WTC11 (cell line): ENCODE measurements at regions not wholly inside any gene's neighbourhood (a gene's known extent, or its start where the extent isn't known, plus 50 kb on each side); places are given as distances from the start of the nearest gene placed in this dataset.

ENCODE experiments used
- ATAC-seq: fragments of 200-7000 bp; cut with Tn5 transposase; 2 replicates; pipeline ENCODE4 v1.10.0; 2021; ENCODE audit warnings: mild to moderate bottlenecking, moderate library complexity
- CTCF ChIA-PET: fragments of 300-600 bp; sonication (Branson Sonifier 250); formaldehyde crosslinking; loops from one replicate; lab custom pipeline; 2021; ENCODE audit warnings: antibody characterized with exemption; lab: Charles Lee
- POLR2A ChIA-PET: fragments of 350-600 bp; sonication (Branson Sonifier 250); formaldehyde crosslinking; loops from one replicate; lab custom pipeline; 2021; ENCODE audit warnings: antibody characterized with exemption; lab: Charles Lee
- DNase-seq: peaks from one replicate; pipeline ENCODE4 v3.0.0; 2021; ENCODE audit warnings: low spot score
- H3K27ac Mint-ChIP-seq: 2 replicates; pipeline ENCODE4 v1.8.0; 2021; ENCODE audit warnings: mixed read lengths
- H3K27me3 Mint-ChIP-seq: 2 replicates; pipeline ENCODE4 v1.8.0; 2021; ENCODE audit warnings: low read depth, mild to moderate bottlenecking, moderate library complexity, mixed read lengths
- H3K36me3 Mint-ChIP-seq: 2 replicates; pipeline ENCODE4 v1.8.0; 2021; ENCODE audit warnings: mixed read lengths
- H3K4me1 Mint-ChIP-seq: 2 replicates; pipeline ENCODE4 v1.8.0; 2022; ENCODE audit warnings: mixed read lengths
- H3K4me3 Mint-ChIP-seq: 2 replicates; pipeline ENCODE4 v1.8.0; 2021; ENCODE audit warnings: mild to moderate bottlenecking, moderate library complexity, mixed read lengths
- H3K9me3 Mint-ChIP-seq: 2 replicates; pipeline ENCODE4 v1.8.0; 2021; ENCODE audit warnings: mixed read lengths
- CBFB ChIP-seq: sonication (generic); formaldehyde crosslinking; IDR thresholded peaks from 2 replicates; pipeline ENCODE4 v1.8.1; 2022; ENCODE audit warnings: mild to moderate bottlenecking, low read depth, missing genetic modification reagents
- ELF4 ChIP-seq: sonication (generic); formaldehyde crosslinking; IDR thresholded peaks from 2 replicates; pipeline ENCODE4 v1.8.1; 2022; ENCODE audit warnings: low read depth, mild to moderate bottlenecking, moderate library complexity, missing genetic modification reagents
- EMX1 ChIP-seq: fragments of 250-450 bp; sonication (Bioruptor Pico); IDR thresholded peaks from 2 replicates; pipeline ENCODE4 v1.8.0; 2021; ENCODE audit warnings: mild to moderate bottlenecking
- ESRRA ChIP-seq: sonication (generic); formaldehyde crosslinking; IDR thresholded peaks from 2 replicates; pipeline ENCODE4 v1.8.1; 2022; ENCODE audit warnings: mild to moderate bottlenecking, missing genetic modification reagents, borderline replicate concordance
- ETV6 ChIP-seq: sonication (generic); formaldehyde crosslinking; IDR thresholded peaks from 2 replicates; pipeline ENCODE4 v1.8.1; 2022; ENCODE audit warnings: mild to moderate bottlenecking, missing genetic modification reagents
- FOXK1 ChIP-seq: sonication (generic); formaldehyde crosslinking; IDR thresholded peaks from 2 replicates; pipeline ENCODE4 v1.8.0; 2022; ENCODE audit warnings: mild to moderate bottlenecking, moderate library complexity, missing genetic modification reagents
- GRHL2 ChIP-seq: fragments of 250-450 bp; sonication (Bioruptor Pico); IDR thresholded peaks from 2 replicates; pipeline ENCODE4 v1.8.0; 2022; ENCODE audit warnings: mild to moderate bottlenecking, moderate library complexity; ENCODE audit not compliant: insufficient replicate concordance, severe bottlenecking
- KAT7 ChIP-seq: sonication (generic); formaldehyde crosslinking; IDR thresholded peaks from 2 replicates; pipeline ENCODE4 v1.8.1; 2023; ENCODE audit warnings: missing genetic modification reagents, mild to moderate bottlenecking, borderline replicate concordance
- NR2C2 ChIP-seq: sonication (generic); formaldehyde crosslinking; IDR thresholded peaks from 2 replicates; pipeline ENCODE4 v1.8.0; 2022; ENCODE audit warnings: mild to moderate bottlenecking, missing genetic modification reagents
- NR3C1 ChIP-seq: sonication (generic); formaldehyde crosslinking; conservative IDR thresholded peaks from 2 replicates; pipeline ENCODE4 v1.8.1; 2023; ENCODE audit warnings: low read depth, mild to moderate bottlenecking, missing genetic modification reagents
- TCF7 ChIP-seq: sonication (generic); formaldehyde crosslinking; IDR thresholded peaks from 2 replicates; pipeline ENCODE4 v1.8.0; 2022; ENCODE audit warnings: mild to moderate bottlenecking, low read depth, missing genetic modification reagents, moderate library complexity
- TEAD4 ChIP-seq: sonication (generic); formaldehyde crosslinking; IDR thresholded peaks from 2 replicates; pipeline ENCODE4 v1.8.0; 2022; ENCODE audit warnings: mild to moderate bottlenecking, missing genetic modification reagents
- ZNF232 ChIP-seq: sonication (generic); formaldehyde crosslinking; IDR thresholded peaks from 2 replicates; pipeline ENCODE4 v1.8.0; 2022; ENCODE audit warnings: mild to moderate bottlenecking, missing genetic modification reagents
- ZNF416 ChIP-seq: fragments of 250-450 bp; sonication (Bioruptor Pico); IDR thresholded peaks from 2 replicates; pipeline ENCODE4 v1.9.0; 2021; ENCODE audit warnings: mild to moderate bottlenecking, inconsistent platforms
- ZNF671 ChIP-seq: fragments of 250-450 bp; sonication (Bioruptor Pico); IDR thresholded peaks from 2 replicates; pipeline ENCODE4 v1.8.0; 2021; ENCODE audit warnings: mild to moderate bottlenecking
- TF ChIP-seq, protein P1 (sequence below): sonication (generic); formaldehyde crosslinking; IDR thresholded peaks from 2 replicates; pipeline ENCODE4 v1.8.1; 2022; ENCODE audit warnings: mild to moderate bottlenecking, missing genetic modification reagents, moderate library complexity, borderline replicate concordance
- TF ChIP-seq, protein P2 (sequence below): sonication (generic); formaldehyde crosslinking; IDR thresholded peaks from 2 replicates; pipeline ENCODE4 v1.8.1; 2023; ENCODE audit warnings: mild to moderate bottlenecking, missing genetic modification reagents
- TF ChIP-seq, protein P3 (sequence below): sonication (generic); formaldehyde crosslinking; IDR thresholded peaks from 2 replicates; pipeline ENCODE4 v1.8.0; 2022; ENCODE audit warnings: mild to moderate bottlenecking, missing genetic modification reagents
- TF ChIP-seq, protein P4 (sequence below): fragments of 250-450 bp; sonication (Bioruptor Pico); IDR thresholded peaks from 2 replicates; pipeline ENCODE4 v1.8.0; 2021; ENCODE audit warnings: mild to moderate bottlenecking
- TF ChIP-seq, protein P5 (sequence below): sonication (generic); formaldehyde crosslinking; IDR thresholded peaks from 2 replicates; pipeline ENCODE4 v1.8.1; 2023; ENCODE audit warnings: mild to moderate bottlenecking, missing genetic modification reagents, moderate library complexity
- TF ChIP-seq, protein P6 (sequence below): sonication (generic); formaldehyde crosslinking; IDR thresholded peaks from 2 replicates; pipeline ENCODE4 v1.8.0; 2022; ENCODE audit warnings: mild to moderate bottlenecking, missing genetic modification reagents
- TF ChIP-seq, protein P7 (sequence below): sonication (generic); formaldehyde crosslinking; IDR thresholded peaks from 2 replicates; pipeline ENCODE4 v1.8.0; 2022; ENCODE audit warnings: missing genetic modification reagents

DNA sequence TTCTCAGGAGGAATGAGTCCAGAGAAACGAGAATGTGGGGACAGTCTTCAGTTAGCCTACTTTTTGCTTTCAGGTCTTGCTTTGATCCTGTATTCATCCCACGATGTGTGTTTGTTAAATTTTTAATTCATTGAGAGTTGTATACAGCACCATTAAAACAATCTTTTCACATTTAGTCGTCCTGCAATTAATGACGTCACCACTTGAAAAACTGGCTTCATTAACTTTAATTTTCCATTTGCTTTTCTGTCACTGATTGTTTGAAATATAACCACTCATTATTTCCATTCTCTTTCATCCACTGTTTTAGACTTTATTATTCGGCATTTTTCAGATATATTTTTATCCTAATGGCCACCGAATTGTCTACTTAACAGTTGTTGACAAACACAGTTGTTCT is 146.9 kb downstream of the TFEC start:
- Mint-ChIP-seq H3K4me3 (no peak overlapping the region), H3K36me3 (no peaks in the 10 kb centered on the region), H3K9me3 (peaks cover 7% of the 10 kb centered on the region), H3K27me3 (no peaks in the 10 kb centered on the region), H3K4me1 (0 out of 2 replicates have a peak, but pooled peaks cover 3% of the 10 kb centered on the region), H3K27ac (no peak overlapping the region)
- no peak for TF ChIP-seq ESRRA (CRISPR knock-in tag)
- TF ChIP-seq, protein P1, sequence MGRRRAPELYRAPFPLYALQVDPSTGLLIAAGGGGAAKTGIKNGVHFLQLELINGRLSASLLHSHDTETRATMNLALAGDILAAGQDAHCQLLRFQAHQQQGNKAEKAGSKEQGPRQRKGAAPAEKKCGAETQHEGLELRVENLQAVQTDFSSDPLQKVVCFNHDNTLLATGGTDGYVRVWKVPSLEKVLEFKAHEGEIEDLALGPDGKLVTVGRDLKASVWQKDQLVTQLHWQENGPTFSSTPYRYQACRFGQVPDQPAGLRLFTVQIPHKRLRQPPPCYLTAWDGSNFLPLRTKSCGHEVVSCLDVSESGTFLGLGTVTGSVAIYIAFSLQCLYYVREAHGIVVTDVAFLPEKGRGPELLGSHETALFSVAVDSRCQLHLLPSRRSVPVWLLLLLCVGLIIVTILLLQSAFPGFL (CRISPR knock-in tag): no peak
- TF ChIP-seq EMX1 (CRISPR knock-in tag): no peak
- TF ChIP-seq NR2C2 (CRISPR knock-in tag): no peak
- TF ChIP-seq, protein P2, sequence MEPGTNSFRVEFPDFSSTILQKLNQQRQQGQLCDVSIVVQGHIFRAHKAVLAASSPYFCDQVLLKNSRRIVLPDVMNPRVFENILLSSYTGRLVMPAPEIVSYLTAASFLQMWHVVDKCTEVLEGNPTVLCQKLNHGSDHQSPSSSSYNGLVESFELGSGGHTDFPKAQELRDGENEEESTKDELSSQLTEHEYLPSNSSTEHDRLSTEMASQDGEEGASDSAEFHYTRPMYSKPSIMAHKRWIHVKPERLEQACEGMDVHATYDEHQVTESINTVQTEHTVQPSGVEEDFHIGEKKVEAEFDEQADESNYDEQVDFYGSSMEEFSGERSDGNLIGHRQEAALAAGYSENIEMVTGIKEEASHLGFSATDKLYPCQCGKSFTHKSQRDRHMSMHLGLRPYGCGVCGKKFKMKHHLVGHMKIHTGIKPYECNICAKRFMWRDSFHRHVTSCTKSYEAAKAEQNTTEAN (CRISPR knock-in tag): no peak
- TF ChIP-seq, protein P3, sequence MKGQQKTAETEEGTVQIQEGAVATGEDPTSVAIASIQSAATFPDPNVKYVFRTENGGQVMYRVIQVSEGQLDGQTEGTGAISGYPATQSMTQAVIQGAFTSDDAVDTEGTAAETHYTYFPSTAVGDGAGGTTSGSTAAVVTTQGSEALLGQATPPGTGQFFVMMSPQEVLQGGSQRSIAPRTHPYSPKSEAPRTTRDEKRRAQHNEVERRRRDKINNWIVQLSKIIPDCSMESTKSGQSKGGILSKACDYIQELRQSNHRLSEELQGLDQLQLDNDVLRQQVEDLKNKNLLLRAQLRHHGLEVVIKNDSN (CRISPR knock-in tag): no peak
- TF ChIP-seq TCF7 (CRISPR knock-in tag): no peak
- TF ChIP-seq, protein P4, sequence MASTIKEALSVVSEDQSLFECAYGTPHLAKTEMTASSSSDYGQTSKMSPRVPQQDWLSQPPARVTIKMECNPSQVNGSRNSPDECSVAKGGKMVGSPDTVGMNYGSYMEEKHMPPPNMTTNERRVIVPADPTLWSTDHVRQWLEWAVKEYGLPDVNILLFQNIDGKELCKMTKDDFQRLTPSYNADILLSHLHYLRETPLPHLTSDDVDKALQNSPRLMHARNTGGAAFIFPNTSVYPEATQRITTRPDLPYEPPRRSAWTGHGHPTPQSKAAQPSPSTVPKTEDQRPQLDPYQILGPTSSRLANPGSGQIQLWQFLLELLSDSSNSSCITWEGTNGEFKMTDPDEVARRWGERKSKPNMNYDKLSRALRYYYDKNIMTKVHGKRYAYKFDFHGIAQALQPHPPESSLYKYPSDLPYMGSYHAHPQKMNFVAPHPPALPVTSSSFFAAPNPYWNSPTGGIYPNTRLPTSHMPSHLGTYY (CRISPR knock-in tag): no peak
- no peak for DNase-seq
- ChIA-PET CTCF (no interaction called here), POLR2A (no interaction called here)
- no peak for ATAC-seq

DNA sequence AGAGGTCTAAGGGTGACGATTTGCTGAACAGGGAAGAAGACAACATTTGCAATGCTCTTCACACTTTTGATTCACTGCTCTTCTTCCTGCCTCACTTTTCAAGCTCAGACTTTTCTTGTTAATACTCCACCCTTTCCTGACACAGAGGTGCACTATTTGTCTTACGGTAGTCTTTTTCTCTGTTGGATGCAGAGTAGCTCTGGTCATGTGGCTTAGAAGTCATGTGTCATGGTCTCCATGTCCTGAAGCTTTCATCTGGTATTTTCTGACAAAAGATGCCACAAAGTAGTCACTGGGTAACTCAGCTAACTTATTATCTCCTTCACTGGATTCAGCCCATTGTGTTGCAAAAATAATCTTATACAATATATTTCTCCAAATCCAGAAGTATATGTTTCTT is 149.1 kb downstream of the TFEC start:
- ATAC-seq (no peak), DNase-seq (no peak)
- H3K4me1 Mint-ChIP-seq: 0 out of 2 replicates have a peak, but pooled peaks cover 3% of the 10 kb centered on the region
- H3K27me3 Mint-ChIP-seq: no peaks in the 10 kb centered on the region
- POLR2A ChIA-PET: no interaction called here
- CTCF ChIA-PET: no interaction called here
- H3K9me3 Mint-ChIP-seq: no peaks in the 10 kb centered on the region
- no peak overlapping the region for H3K4me3 Mint-ChIP-seq
- TF ChIP-seq TEAD4 (CRISPR knock-in tag): no peak
- TF ChIP-seq, protein P5, sequence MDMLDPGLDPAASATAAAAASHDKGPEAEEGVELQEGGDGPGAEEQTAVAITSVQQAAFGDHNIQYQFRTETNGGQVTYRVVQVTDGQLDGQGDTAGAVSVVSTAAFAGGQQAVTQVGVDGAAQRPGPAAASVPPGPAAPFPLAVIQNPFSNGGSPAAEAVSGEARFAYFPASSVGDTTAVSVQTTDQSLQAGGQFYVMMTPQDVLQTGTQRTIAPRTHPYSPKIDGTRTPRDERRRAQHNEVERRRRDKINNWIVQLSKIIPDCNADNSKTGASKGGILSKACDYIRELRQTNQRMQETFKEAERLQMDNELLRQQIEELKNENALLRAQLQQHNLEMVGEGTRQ (CRISPR knock-in tag): peak; percentile 63; the same call in 1 of the 2 replicates
- TF ChIP-seq, all 79 proteins: peak for 1
- peak overlapping the region; percentile 61; the same call in 1 of the 2 replicates for H3K27ac Mint-ChIP-seq
- no peaks in the 10 kb centered on the region for H3K36me3 Mint-ChIP-seq

DNA sequence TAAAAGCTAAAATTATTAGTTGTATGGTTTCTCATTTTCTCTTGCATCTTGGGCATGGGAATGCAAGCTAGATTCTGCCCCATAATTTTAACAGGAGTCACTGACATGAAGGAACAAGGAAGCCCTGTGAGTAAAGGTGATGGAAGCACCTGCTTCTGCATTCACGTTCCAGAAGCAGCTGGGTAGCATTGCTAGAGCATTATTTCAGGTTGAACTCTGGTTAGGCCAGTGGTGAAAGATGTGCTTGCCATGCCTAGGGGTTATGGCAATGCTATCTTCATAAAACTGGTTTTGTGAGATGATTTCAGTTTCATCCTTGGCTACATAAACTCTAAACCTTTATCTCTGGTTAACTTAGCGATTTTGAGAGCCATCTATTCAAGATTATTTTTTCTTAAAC is 151.4 kb downstream of the TFEC start:
- no peak for DNase-seq
- ChIA-PET POLR2A (no interaction called here), CTCF (no interaction called here)
- no peak overlapping the region for H3K27ac Mint-ChIP-seq
- H3K9me3 Mint-ChIP-seq: no peaks in the 10 kb centered on the region
- ATAC-seq: no peak
- no peak overlapping the region for H3K4me3 Mint-ChIP-seq
- H3K27me3 Mint-ChIP-seq: no peaks in the 10 kb centered on the region
- H3K4me1 Mint-ChIP-seq: 0 out of 2 replicates have a peak, but pooled peaks cover 3% of the 10 kb centered on the region
- H3K36me3 Mint-ChIP-seq: no peaks in the 10 kb centered on the region
- TF ChIP-seq NR3C1 (CRISPR knock-in tag) (no peak), CBFB (no peak), KAT7 (CRISPR knock-in tag) (no peak), ZNF671 (CRISPR knock-in tag) (no peak), GRHL2 (no peak), TEAD4 (CRISPR knock-in tag) (no peak), ELF4 (CRISPR knock-in tag) (no peak), ZNF416 (CRISPR knock-in tag) (no peak), ETV6 (no peak), ZNF232 (CRISPR knock-in tag) (no peak), FOXK1 (CRISPR knock-in tag) (no peak)
- TF ChIP-seq, protein P6, sequence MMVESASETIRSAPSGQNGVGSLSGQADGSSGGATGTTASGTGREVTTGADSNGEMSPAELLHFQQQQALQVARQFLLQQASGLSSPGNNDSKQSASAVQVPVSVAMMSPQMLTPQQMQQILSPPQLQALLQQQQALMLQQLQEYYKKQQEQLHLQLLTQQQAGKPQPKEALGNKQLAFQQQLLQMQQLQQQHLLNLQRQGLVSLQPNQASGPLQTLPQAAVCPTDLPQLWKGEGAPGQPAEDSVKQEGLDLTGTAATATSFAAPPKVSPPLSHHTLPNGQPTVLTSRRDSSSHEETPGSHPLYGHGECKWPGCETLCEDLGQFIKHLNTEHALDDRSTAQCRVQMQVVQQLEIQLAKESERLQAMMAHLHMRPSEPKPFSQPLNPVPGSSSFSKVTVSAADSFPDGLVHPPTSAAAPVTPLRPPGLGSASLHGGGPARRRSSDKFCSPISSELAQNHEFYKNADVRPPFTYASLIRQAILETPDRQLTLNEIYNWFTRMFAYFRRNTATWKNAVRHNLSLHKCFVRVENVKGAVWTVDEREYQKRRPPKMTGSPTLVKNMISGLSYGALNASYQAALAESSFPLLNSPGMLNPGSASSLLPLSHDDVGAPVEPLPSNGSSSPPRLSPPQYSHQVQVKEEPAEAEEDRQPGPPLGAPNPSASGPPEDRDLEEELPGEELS (CRISPR knock-in tag): no peak
- TF ChIP-seq, protein P7, sequence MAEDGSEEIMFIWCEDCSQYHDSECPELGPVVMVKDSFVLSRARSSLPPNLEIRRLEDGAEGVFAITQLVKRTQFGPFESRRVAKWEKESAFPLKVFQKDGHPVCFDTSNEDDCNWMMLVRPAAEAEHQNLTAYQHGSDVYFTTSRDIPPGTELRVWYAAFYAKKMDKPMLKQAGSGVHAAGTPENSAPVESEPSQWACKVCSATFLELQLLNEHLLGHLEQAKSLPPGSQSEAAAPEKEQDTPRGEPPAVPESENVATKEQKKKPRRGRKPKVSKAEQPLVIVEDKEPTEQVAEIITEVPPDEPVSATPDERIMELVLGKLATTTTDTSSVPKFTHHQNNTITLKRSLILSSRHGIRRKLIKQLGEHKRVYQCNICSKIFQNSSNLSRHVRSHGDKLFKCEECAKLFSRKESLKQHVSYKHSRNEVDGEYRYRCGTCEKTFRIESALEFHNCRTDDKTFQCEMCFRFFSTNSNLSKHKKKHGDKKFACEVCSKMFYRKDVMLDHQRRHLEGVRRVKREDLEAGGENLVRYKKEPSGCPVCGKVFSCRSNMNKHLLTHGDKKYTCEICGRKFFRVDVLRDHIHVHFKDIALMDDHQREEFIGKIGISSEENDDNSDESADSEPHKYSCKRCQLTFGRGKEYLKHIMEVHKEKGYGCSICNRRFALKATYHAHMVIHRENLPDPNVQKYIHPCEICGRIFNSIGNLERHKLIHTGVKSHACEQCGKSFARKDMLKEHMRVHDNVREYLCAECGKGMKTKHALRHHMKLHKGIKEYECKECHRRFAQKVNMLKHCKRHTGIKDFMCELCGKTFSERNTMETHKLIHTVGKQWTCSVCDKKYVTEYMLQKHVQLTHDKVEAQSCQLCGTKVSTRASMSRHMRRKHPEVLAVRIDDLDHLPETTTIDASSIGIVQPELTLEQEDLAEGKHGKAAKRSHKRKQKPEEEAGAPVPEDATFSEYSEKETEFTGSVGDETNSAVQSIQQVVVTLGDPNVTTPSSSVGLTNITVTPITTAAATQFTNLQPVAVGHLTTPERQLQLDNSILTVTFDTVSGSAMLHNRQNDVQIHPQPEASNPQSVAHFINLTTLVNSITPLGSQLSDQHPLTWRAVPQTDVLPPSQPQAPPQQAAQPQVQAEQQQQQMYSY (CRISPR knock-in tag): no peak
